ENCODE measurements at regions not wholly inside any gene's neighbourhood (a gene's known extent, or its start where the extent isn't known, plus 50 kb on each side); places are given as distances from the start of the nearest gene placed in this dataset.

GRCh38 chr7:3243256-3243655 lies 57.8 kb upstream of the SDK1 start:
- no peak for TF ChIP-seq CTCF (IDR thresholded peaks at IDR 0.05; ENCODE audit: poor library complexity)
- TF ChIP-seq EZH2phosphoT487 (IDR thresholded peaks at IDR 0.05; ENCODE audit: low read depth, severe bottlenecking, unreplicated experiment) = no peak
